Upper lobe of left lung (tissue), 4 donors: ENCODE measurements at regions not wholly inside any gene's neighbourhood (a gene's known extent, or its start where the extent isn't known, plus 50 kb on each side); places are given as distances from the start of the nearest gene placed in this dataset.

Experiments
- CTCF ChIP-seq, 6 experiments: fragments of 450-650 bp in 4 of 6; fragments of 200-600 bp in 2 of 6; sonication (generic) in 2 of 6; IDR thresholded peaks; one replicate each; pipeline ENCODE4 v1.5.1; 2016 to 2019; ENCODE audit warnings: antibody characterized with exemption in 6 of 6
- POLR2AphosphoS5 ChIP-seq, 2 donors: sonication (generic); formaldehyde crosslinking; IDR thresholded peaks; one replicate each; pipeline ENCODE4 v1.5.1; 2017; ENCODE audit warnings: antibody characterized with exemption in 2 of 2

GRCh38 chr9:28365020-28365640, 791.8 kb upstream of the C9orf72 start:
- TF ChIP-seq CTCF (IDR thresholded peaks at IDR 0.05) (no peak), POLR2AphosphoS5 (IDR thresholded peaks at IDR 0.05) (no peak)
